ENCODE measurements at regions not wholly inside any gene's neighbourhood (a gene's known extent, or its start where the extent isn't known, plus 50 kb on each side); places are given as distances from the start of the nearest gene placed in this dataset.

DNA sequence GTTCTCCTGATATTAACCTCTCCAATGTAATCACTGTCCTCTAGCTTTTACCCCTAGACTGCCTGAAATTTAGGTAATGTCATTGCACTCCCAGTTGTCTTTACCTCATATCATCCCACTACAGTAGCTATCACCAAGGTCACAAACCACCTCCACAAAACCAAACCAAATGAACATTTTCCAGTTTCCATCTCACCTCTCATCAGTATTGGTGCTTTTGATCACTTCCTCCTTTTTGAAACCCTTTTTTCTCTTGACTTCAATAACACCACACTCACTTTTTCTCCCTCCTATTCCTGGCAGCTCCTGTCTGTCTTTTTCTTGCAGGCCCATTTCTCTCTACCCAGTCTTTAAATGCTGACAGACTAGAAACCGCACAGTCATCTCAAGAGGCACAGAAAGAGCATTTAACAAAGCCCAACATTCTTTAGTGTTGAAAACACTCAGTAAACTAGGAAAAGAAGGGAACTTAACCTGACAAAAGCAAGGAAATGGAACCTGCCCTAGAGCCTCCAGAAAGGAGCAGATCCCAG, 95.9 kb upstream of the SIX2 start:
- Histone ChIP-seq H3K36me3 (ENCODE audit: control insufficient read depth in 2 of 2, insufficient read depth in 1 of 2, low read length in 2 of 2) (no peaks in the 10 kb centered on the region), H3K9me3 (ENCODE audit: control insufficient read depth, insufficient read depth, low read depth, low read length) (no peaks in the 10 kb centered on the region), H3K4me3 (ENCODE audit: low read depth, low read length) (no peak overlapping the region), H3K27ac (ENCODE audit: extremely low read depth, low read depth, low read length) (no peak overlapping the region), H3K4me1 (ENCODE audit: control insufficient read depth, insufficient read depth, low read length) (no peaks in the 10 kb centered on the region)
- no peak for TF ChIP-seq EGR2 (tag by site-specific recombination; IDR thresholded peaks at IDR 0.05; ENCODE audit: low read depth)
- no peak for TF ChIP-seq ZNF324 (tag by site-specific recombination; IDR thresholded peaks at IDR 0.05)
- no peak for TF ChIP-seq SP7 (tag by site-specific recombination; IDR thresholded peaks at IDR 0.05)
- TF ChIP-seq ZNF560 (tag by site-specific recombination; IDR thresholded peaks at IDR 0.05; ENCODE audit: borderline replicate concordance) = no peak
- no peak for TF ChIP-seq TRIM28 (IDR thresholded peaks at IDR 0.05; ENCODE audit: borderline replicate concordance, low read length)
- no peak for TF ChIP-seq KLF8 (tag by site-specific recombination; IDR thresholded peaks at IDR 0.05)
- no peak for TF ChIP-seq BCL11B (tag by site-specific recombination; IDR thresholded peaks at IDR 0.05; ENCODE audit: low read depth)
- TF ChIP-seq, protein P1, sequence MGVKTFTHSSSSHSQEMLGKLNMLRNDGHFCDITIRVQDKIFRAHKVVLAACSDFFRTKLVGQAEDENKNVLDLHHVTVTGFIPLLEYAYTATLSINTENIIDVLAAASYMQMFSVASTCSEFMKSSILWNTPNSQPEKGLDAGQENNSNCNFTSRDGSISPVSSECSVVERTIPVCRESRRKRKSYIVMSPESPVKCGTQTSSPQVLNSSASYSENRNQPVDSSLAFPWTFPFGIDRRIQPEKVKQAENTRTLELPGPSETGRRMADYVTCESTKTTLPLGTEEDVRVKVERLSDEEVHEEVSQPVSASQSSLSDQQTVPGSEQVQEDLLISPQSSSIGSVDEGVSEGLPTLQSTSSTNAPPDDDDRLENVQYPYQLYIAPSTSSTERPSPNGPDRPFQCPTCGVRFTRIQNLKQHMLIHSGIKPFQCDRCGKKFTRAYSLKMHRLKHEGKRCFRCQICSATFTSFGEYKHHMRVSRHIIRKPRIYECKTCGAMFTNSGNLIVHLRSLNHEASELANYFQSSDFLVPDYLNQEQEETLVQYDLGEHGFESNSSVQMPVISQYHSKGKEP (tag by site-specific recombination; IDR thresholded peaks at IDR 0.05) = no peak
- TF ChIP-seq HOXD13 (CRISPR knock-in tag; IDR thresholded peaks at IDR 0.05; ENCODE audit: borderline replicate concordance) = no peak
- TF ChIP-seq ZSCAN16 (tag by site-specific recombination; IDR thresholded peaks at IDR 0.05) = no peak
- no peak for TF ChIP-seq ZBTB26 (tag by site-specific recombination; optimal IDR thresholded peaks at IDR 0.05)
- TF ChIP-seq ZNF624 (tag by site-specific recombination; IDR thresholded peaks at IDR 0.05) = no peak
- ChIA-PET POLR2A (no interaction called here), CTCF (interaction anchor here (0.5 kb wide), 1 partner anchor 18 kb away, joined by 3 read pairs; no protein-coding TSS in a partner anchor)

- POLR2A ChIA-PET = no interaction called here
- CTCF ChIA-PET = interaction anchor here (0.6 kb wide), 1 partner anchor 1356 kb away, joined by 3 read pairs; no protein-coding TSS in a partner anchor
- TF ChIP-seq, protein P2, sequence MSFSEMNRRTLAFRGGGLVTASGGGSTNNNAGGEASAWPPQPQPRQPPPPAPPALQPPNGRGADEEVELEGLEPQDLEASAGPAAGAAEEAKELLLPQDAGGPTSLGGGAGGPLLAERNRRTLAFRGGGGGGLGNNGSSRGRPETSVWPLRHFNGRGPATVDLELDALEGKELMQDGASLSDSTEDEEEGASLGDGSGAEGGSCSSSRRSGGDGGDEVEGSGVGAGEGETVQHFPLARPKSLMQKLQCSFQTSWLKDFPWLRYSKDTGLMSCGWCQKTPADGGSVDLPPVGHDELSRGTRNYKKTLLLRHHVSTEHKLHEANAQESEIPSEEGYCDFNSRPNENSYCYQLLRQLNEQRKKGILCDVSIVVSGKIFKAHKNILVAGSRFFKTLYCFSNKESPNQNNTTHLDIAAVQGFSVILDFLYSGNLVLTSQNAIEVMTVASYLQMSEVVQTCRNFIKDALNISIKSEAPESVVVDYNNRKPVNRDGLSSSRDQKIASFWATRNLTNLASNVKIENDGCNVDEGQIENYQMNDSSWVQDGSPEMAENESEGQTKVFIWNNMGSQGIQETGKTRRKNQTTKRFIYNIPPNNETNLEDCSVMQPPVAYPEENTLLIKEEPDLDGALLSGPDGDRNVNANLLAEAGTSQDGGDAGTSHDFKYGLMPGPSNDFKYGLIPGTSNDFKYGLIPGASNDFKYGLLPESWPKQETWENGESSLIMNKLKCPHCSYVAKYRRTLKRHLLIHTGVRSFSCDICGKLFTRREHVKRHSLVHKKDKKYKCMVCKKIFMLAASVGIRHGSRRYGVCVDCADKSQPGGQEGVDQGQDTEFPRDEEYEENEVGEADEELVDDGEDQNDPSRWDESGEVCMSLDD (tag by site-specific recombination; IDR thresholded peaks at IDR 0.05) = no peak
- TF ChIP-seq FEZF1 (tag by site-specific recombination; IDR thresholded peaks at IDR 0.05) (no peak), ZNF664 (tag by site-specific recombination; IDR thresholded peaks at IDR 0.05) (no peak), ZNF19 (tag by site-specific recombination; IDR thresholded peaks at IDR 0.05; ENCODE audit: low read depth) (no peak), ZNF140 (tag by site-specific recombination; IDR thresholded peaks at IDR 0.05) (no peak), ZNF658 (tag by site-specific recombination; IDR thresholded peaks at IDR 0.05) (no peak), KLF16 (tag by site-specific recombination; IDR thresholded peaks at IDR 0.05) (no peak), PRDM6 (tag by site-specific recombination; IDR thresholded peaks at IDR 0.05) (no peak), ZNF660 (tag by site-specific recombination; IDR thresholded peaks at IDR 0.05) (no peak), ZNF623 (tag by site-specific recombination; IDR thresholded peaks at IDR 0.05) (no peak), ZXDB (tag by site-specific recombination; IDR thresholded peaks at IDR 0.05) (no peak)
- TF ChIP-seq, protein P3, sequence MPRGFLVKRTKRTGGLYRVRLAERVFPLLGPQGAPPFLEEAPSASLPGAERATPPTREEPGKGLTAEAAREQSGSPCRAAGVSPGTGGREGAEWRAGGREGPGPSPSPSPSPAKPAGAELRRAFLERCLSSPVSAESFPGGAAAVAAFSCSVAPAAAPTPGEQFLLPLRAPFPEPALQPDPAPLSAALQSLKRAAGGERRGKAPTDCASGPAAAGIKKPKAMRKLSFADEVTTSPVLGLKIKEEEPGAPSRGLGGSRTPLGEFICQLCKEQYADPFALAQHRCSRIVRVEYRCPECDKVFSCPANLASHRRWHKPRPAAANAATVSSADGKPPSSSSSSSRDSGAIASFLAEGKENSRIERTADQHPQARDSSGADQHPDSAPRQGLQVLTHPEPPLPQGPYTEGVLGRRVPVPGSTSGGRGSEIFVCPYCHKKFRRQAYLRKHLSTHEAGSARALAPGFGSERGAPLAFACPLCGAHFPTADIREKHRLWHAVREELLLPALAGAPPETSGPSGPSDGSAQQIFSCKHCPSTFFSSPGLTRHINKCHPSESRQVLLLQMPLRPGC (tag by site-specific recombination; IDR thresholded peaks at IDR 0.05) = no peak
- TF ChIP-seq, protein P4, sequence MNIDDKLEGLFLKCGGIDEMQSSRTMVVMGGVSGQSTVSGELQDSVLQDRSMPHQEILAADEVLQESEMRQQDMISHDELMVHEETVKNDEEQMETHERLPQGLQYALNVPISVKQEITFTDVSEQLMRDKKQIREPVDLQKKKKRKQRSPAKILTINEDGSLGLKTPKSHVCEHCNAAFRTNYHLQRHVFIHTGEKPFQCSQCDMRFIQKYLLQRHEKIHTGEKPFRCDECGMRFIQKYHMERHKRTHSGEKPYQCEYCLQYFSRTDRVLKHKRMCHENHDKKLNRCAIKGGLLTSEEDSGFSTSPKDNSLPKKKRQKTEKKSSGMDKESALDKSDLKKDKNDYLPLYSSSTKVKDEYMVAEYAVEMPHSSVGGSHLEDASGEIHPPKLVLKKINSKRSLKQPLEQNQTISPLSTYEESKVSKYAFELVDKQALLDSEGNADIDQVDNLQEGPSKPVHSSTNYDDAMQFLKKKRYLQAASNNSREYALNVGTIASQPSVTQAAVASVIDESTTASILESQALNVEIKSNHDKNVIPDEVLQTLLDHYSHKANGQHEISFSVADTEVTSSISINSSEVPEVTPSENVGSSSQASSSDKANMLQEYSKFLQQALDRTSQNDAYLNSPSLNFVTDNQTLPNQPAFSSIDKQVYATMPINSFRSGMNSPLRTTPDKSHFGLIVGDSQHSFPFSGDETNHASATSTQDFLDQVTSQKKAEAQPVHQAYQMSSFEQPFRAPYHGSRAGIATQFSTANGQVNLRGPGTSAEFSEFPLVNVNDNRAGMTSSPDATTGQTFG (tag by site-specific recombination; IDR thresholded peaks at IDR 0.05; ENCODE audit: borderline replicate concordance) = no peak
Observed at GRCh38 chr2:45104429-45104828, 95.2 kb upstream of the SIX2 start.

More at GRCh38 chr2:45104429-45104828, 95.2 kb upstream of the SIX2 start:
- Histone ChIP-seq H3K27ac (ENCODE audit: extremely low read depth, low read depth, low read length) (no peak overlapping the region), H3K36me3 (ENCODE audit: control insufficient read depth in 2 of 2, insufficient read depth in 1 of 2, low read length in 2 of 2) (no peaks in the 10 kb centered on the region), H3K9me3 (ENCODE audit: control insufficient read depth, insufficient read depth, low read depth, low read length) (no peaks in the 10 kb centered on the region), H3K4me1 (ENCODE audit: control insufficient read depth, insufficient read depth, low read length) (no peaks in the 10 kb centered on the region), H3K4me3 (ENCODE audit: low read depth, low read length) (no peak overlapping the region)
